GM03348 (cell line): ENCODE measurements at regions not wholly inside any gene's neighbourhood (a gene's known extent, or its start where the extent isn't known, plus 50 kb on each side); places are given as distances from the start of the nearest gene placed in this dataset.

Experiments used
- DNase-seq: peaks from one replicate; pipeline ENCODE4 v3.0.0; 2012; ENCODE audit warnings: low spot score

DNA sequence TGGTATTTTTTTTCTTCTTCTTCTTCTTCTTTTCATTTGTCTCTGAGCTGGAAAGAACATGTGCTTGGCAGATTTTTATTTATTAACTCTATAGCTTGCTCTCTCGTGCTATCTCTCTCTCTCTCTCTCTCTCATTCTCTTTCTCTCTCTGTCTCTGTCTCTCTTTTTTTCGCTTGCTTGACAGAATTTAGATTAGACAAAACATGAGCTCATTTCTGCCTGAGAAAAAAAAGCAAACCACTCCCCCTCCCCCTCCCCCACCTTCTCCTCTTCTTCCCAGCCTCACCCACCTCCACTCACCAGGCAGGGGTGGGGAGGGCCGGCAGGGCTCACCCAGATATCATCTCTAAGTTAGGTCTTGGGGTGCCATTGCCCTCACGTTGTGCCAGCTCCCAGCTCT is 81.5 kb downstream of the PJA1 start:
- DNase-seq = no peak

DNA sequence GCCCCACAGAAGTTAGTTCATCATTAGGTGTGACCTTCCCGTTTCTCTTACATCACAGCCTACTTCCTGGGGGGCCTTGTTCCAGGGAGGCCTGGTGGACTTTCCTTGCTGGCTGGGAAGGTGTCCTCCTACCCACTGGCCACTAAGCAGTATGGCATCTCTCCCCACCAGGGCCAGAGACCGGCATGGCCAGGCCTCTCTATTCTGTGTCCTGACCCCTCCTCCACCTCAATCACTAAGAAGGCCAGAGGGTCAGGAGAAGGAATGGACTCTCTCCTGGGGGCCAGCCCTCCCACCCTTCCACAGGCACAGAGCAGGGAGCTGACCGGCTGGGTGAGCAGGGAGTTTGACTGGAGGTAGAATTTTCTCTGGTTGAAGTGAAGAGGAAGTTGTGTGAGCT is 81.9 kb downstream of the PJA1 start:
- no peak for DNase-seq

DNA sequence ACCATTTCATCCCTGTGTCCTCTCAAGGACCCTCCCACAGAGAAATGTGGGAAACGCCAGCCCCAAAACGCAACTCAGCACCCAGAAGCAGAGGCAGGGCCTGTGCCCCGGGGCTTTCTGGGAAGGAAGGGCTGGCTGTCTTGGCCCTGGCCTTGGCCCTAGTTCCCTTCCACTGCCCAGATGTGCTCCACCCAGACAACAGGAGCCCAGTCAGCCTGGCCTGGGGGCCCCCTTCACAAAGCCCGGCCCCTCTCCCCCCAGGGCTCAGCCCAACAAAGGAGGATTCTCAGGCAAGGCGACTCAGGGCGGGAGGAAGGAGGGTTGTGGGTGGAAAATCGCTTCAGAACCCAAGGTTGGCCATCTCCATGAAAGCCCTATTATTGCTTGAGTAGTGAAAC is 82.5 kb downstream of the PJA1 start:
- no peak for DNase-seq

DNA sequence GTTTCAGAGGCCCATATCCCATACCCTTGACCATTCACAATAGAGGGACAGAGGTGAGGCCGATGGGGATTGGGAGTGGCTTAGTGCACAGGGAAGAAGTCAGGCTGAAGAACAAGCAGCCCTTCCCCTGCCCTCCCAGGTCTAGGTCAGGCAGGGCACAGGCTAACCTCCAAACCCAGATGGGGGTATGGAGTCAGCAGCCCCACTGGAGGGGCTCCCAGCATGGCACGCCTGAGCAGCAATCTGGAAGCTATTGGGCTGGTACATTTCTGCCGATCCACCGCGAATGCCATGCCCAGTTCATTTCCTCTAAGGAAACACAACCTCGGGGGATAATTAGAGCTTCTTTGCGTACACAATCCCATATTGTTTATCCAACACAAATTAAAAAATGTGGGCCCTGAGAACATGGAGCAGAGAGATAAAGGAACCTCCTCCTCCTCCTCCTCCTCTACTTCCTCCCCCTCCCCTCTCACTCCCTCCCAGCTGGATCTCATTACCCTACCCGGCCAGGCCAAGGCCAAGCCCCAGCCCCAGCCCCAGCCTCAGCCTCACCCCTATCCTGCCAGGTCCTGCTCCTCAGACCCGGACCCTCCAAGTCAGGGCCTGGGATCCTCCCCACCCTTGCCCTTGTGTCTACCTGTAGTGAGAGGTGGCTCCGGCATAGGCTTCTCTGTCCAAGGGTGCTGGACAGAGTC is 83.0 kb downstream of the PJA1 start:
- DNase-seq = no peak

DNA sequence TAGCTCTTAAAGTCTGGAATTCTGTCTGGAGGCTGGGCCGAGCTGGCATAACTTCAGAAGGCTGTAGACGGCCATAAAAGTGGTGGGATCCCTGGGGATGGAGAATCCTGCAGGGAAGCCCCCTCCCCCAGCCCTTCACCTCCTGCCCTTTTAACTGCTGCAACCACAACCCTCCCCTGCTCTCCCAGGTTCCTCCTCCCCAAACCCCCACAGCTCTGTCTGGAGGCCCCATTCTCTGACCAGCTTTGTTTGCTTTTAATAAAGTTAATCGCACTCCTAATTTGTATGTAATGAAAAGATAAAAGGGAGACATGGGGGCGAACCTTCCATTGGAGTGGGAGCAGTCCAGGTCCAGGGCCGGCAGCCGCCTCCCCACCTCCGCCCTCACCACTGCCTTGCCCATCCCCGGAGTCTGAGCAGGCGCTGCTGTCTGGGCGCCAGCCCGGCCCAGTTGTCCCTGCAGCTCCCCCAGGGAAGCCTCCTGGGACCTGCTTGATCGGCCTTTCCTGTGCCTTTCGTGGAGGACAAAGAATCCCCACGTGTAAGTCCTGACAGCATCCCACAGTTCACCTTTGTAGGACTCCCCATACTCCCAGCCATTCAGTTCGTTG is 84.3 kb downstream of the PJA1 start:
- no peak for DNase-seq

DNA sequence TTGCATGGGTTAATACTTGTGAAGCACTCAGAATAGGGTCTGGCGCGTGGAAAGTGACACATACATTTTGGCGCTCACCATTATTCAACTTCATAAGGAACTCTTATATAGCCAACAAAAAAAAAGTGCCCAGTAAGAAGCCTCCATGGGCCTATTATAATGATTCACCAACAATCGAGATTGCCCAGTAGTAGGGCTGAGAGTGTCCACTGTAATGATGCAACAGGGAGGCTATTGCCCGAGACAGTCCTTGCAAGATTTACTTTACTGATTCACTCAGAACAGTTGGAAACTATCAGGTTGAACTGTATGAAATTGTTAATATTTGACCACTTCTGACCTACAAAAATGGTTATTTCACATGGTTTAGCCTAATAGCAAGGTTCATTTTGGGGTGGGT is 86.0 kb downstream of the PJA1 start:
- DNase-seq = no peak

DNA sequence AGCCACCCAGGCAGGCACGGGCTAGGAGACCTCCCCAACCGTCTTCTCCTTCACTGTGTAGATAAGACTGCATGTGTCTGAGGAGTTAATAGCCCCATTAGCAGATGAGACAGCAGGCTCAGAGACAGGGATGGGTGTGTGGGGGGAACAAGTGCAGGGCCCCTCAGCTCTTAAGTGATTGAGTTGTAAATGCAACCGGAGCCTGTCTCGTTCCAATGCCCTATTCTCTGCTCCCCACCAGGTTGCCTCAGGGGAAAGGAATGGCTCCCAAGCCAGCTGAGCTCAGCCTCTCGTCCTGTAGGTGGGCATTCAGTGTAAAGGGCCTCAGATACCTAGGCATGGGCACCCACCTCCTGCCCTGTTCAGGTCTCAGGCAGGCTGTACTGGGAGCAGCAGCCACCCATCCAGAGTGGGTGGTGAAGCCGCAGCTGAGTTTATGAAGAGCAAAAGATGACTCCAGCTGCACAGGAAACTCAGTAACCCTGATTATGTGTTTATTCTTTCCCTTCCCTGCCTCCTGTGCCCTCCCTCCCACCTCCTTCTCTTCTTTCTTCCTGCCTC is 87.3 kb downstream of the PJA1 start:
- no peak for DNase-seq

DNA sequence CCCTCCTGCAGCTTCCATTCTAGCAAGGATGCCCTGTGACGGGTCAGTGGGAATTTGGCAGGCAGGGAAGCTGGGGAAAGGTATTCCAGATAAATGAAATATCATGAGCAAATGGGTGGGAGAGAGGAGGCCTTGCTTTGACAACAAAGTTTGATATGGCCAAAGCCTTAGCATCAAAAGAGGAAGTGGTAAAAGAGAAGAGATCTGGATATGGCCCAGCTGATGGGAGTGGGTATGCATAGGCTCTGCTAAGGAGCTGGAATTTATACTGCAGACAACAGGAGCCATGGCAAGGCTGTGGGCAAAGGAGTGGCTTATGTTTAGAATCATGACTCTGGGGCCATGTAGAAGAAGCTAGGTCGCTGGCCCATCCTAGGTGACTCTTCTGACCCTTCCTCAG is 89.2 kb downstream of the PJA1 start:
- DNase-seq = no peak

DNA sequence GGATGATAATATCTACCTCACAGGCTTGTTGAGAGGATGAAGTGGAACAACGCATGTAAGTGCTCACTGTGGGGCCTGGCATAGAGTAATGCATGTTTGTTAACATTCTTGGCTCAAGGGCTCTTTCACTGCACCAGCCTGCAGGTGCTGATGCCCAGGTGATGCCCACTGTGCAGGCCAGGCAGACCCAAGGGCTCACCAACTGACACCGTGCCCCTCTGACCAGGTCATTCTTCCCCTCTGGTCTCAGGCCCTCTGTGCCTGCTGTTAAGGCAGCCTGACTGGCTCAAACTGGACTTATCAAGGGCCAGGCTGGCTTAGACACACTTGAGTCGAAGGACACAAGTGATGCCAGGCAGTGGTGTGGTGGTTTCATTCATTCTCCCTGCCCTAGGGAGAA is 90.5 kb downstream of the PJA1 start:
- no peak for DNase-seq

DNA sequence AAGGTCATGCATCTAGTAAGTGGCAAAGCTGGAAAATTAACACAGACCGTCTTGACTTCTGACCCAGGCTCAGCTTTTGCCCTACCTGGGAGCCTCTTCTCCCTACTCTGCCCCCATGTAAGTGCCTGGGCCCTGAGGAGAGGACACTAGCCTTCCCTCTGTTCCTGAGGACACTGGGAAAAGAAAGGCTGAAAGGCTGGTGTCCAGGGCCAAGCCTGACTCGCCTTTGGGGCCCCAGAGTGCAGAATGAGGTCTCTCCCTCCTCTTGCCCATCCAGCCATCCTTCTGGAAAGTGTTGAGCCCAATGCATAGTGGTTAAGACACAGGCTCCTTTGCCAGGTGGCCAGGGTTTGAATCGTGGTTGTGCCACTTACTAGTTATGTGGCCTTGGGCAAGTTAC is 91.5 kb downstream of the PJA1 start:
- no peak for DNase-seq

DNA sequence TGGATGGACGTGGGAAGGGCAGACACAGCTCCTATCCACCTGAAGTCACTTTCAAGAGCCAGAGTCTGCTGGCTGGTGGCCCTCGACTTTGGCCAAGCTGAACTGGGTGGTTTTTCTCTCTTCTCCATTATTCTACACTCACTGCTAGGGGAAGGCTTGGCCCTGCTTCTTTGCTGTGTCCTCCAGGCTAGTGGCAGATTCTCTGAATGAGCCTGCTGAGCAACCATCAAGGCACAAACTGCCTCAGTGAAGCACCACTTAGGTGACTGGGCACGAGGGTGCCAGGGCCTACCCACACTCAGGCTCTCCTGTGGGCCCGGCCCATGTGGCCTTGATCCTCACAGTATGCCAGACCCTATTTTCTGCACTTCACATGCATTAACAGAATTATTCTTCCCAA is 92.0 kb downstream of the PJA1 start:
- DNase-seq = no peak

DNA sequence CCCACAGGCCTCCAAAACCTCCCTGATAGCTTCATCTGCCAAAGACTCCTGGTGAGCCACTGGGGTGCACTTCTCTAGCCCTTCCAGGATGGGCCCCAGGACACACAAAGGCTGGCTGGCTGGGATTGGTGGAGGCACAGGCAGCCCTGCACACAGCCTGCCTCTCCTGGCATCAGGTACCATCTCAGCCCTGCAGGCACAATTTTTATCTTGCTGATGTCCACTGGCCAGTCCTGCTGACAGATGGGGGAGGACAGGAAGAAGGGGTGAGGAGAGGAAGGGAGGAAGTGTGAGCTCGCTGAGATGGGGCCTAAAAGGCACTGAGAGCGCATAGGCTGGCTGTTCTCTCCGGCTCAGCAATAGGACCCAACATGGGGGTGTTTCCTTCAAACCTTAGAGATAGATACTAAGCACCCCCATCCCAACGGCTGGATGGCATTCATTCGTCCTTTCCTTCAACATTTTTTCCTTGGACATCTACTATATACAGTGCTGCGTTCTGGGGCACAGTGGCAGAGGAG is 92.7 kb downstream of the PJA1 start:
- DNase-seq = no peak

DNA sequence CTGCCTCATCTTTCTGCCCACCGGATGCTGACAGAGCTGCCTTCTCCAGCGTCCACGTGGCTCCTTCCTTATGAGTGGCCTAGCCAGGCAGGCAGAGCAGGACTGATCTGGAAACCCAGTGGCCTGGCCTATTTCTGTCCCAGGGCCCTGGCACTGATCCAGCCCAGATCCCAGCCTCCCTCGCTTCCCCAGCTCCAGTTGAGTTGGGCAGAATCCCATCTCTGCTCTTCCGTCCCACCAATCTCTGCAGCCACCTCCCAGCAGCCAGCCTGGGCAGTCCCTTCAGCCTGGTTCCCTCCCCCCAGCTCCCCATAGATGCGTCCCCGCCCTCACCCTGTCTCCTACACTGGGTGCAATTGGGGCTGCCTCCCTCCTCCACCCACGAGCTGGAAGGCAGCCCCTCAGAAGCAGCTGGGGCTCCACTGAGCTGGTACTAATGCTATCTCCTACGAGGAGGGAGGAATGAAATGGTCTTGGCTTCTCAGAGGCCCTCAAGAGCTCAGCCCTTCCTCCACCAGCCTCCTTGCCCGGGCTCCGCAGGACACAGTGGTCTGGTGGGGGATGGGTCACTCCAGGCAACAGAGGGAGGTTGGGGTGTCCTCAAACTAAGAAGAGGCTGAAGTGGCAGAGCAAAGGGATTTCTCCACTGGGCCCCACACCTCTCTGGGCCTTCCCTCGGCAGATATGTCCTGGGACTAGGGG is 94.2 kb downstream of the PJA1 start:
- DNase-seq = no peak

DNA sequence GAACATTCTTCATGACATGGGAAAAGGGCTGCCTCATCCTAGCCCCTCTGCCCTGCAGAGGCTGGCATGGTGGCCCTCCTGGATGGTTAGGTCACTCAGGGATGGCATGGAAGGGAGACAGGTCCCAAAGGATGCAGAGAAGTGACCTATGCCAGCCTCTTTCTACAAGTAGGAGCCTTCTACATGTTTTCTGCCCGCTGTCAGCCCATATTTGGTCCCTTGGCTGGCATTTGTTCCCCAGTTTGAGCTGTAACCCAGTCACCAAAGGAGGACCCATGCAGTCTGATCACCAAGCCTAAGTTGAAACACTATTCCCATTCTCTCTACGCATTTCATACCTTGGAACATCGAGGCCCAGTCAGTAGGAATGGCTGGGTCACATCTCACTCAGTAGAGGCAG is 95.4 kb downstream of the PJA1 start:
- DNase-seq = no peak

DNA sequence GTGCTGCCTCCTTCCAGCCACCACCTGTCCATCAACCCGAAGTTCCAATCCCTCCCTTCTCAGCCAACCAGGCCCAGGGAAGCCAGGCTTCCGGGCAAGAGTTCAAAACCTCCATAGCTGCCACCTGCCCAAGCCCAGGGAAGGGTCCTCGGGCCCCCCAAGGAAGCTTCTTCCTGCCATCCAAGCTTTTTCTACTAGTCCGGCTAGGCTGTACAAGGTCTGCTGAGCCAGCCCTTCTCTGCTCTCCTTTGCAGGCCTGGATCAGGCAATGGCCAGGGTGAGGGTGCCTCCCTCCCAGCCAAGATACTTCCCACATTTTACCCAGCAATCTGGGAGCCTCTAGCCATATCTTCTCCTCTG is 96.2 kb downstream of the PJA1 start:
- no peak for DNase-seq

DNA sequence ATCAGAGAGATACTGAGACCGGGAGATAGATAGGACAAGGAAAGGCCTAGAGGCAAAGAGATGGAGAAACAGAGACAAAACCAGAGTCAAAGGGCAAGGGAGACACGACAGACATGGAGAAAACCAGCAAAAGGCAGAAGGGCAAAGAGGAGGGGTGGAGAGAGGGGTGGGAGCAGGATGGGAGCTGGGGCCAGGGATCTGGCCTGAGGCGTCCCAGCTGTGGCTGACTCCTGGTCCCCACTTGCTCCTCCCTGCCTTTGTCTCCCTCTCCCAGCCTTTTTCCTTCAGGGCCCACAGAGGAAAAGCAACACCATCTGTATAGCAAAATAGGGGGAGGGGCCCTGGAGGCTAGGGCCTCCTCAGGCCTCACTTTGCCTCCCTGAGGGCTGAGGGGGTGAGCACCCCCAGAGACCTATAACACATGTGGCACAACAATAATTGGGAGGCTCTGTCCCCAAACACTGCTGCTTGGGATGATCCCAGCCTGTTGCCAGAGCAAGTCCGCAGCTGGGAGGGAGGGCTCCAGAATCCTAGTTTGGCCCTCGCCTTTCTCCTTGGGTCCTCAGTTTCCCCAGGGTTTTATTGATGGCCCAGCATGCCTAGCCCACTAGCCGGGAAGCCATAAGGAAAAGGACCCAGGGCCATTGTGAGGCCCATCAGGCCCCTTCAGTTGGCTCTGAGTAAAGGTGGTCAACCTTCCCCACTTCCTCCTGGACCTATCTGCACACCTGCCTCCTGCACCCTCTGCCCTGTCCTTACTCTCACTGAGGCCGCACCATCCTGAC is 96.8 kb downstream of the PJA1 start:
- DNase-seq = no peak

DNA sequence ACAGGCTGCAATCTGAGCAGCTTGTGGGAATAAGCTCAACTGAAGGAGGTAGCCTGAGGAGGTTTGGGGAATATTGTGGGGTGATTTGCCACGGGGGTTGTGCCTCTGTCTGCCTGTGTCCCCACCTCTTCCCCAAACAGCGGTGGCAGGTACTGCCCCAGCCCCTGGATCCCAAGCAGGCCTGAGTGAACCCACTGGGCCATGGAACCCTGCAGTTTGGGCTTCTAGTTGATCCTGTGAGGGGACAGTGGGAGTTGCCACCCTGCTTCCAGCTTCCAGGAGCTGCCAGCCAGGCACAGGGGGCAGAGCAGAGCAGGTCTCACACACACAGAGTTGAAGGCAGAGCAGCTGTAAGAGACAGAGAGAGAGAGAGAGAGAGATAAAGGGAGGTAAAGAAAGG is 97.4 kb downstream of the PJA1 start:
- DNase-seq = no peak

DNA sequence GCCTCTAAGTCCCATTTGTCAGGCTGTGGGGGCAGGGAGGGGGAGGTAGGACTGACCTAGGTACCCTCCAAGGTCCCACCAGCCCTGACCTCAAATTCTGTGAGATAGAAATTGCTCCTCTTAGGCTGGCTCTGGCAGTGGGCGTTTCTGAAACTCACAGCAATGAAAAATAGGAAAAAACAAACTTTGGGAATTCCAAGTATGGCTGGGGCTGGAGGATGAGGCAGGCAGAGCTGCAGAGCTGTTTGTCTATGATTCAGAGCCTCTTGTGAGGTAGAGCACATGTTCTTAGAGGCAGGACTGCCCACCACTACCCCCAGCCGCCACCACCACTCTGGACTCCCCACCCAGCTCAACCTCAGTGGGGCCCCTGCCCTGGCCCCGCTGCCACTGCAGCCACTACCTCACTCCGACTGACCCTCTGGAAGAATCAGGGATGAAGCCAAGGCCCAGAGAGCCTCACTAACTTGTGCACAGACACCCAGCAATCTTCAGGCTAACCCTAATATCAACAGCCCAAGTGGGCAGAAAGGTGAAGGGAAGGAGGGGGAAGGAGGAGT is 98.2 kb downstream of the PJA1 start:
- DNase-seq = no peak

DNA sequence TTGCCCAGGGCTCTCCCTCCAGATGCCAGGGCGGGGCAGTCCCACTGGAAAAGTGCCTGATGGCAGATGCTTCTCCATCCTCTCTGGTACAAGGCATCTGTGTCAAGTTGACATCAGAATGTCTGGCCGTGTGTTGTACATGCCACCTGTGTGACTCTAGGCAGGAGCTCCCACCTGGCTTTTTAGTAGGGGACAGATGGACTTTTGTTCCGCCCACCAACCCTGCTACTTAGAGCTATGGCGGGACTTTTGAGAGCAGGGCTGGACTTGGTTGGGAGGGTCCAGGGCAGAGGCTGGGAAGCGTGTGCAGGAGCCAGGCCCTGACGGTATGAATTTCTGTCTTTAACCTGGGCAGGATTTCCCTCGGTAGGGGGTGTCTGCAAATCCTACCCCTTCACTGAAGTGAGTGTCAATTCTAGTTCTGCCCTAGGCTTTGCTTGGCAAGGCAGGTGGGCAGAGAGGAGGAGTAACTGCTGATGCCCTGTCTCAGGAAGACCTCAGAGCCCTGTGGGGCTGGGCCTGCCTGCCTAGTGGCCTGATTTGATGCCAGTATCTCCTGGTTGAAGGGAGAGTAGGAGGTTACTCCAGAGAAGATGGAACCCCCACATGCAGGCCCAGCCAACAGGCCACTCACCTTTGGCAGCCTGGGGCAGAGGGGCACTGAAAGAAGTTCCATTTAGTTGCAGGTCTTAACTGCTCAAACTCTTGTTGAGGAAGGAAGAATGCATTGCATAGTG is 99.1 kb downstream of the PJA1 start:
- DNase-seq = no peak

DNA sequence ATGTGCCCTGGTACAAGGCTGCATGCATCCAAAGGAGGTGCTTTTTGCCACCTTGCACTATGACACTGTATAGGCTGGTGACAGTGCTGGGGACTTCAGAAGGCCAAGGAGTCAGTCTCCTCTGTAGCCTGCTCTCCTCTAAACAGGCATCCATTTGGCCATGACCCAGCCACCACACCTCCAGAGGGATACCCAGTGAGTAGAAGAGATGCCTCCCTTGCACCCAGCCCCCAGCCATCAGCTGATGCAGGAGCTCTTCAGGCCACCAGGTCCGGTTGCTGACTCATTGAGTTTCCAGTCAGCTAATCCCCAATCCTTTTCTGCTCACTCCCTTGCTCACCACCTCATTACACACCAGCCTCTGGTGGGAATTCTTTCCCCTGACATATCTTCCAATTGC is 99.8 kb downstream of the PJA1 start:
- no peak for DNase-seq

DNA sequence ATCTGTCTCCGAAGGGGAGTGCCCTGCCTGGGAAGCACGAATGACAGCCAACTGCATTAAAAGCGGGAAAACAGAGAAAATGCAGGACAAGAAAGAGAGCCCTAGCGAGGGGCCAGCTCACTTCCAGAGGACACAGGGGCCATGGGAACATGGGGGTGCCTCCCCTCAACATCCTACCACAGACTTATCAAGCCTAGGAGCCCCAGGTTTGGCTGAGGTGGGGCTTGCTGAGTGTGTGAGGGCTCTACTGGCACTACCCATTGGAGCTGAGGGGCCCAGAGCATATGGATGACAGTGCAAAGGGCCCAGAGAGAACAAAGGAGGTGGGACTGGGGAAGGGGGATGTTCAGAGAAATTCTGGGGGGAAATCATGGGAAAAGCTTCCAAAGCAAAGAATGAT is 101.8 kb downstream of the PJA1 start:
- no peak for DNase-seq
